Fibroblast of the aortic adventitia (primary cell): ENCODE measurements at regions not wholly inside any gene's neighbourhood (a gene's known extent, or its start where the extent isn't known, plus 50 kb on each side); places are given as distances from the start of the nearest gene placed in this dataset.
A peak's percentile ranks its signal among the peaks of the same experiment; 100 is the strongest.
"Not testable (repeated sequence)": the region's sequence is repeated elsewhere in the genome, so short reads cannot be mapped to it uniquely, and the experiment has no call there.

Source experiments
- DNase-seq: peaks from one replicate; pipeline ENCODE4 v3.0.0-alpha.2; 2010; ENCODE audit warnings: low read depth
- H3K4me3 ChIP-seq: 2 replicates; pipeline ENCODE4 v1.5.1; 2011; ENCODE audit warnings: low read depth, mild to moderate bottlenecking, control low read depth, low read length, moderate library complexity
- CTCF ChIP-seq: IDR thresholded peaks from 2 replicates; pipeline ENCODE4 v1.5.1; 2011; ENCODE audit warnings: mild to moderate bottlenecking, low read length, control low read depth, inconsistent platforms; ENCODE audit not compliant: insufficient read depth

- no peak for DNase-seq
- no peak for TF ChIP-seq CTCF
- H3K4me3 ChIP-seq, result no peak overlapping the region
Observed at GRCh38 chr5:54868511-54869483, 116.6 kb downstream of the ESM1 start.

GRCh38 chr5:54867310-54867944 lies 118.0 kb downstream of the ESM1 start:
- H3K4me3 ChIP-seq, result peak overlapping the region; percentile 36
- TF ChIP-seq CTCF, result peak; percentile 55
- peak; percentile 85 for DNase-seq

GRCh38 chr5:54864911-54865515 lies 120.4 kb downstream of the ESM1 start:
- DNase-seq, H3K4me3 ChIP-seq: not testable (repeated sequence)

- H3K4me3 ChIP-seq, result no peak overlapping the region
- DNase-seq, result no peak
- TF ChIP-seq CTCF, result no peak
Observed at GRCh38 chr5:54862036-54862435, 123.4 kb downstream of the ESM1 start.

- H3K4me3 ChIP-seq, result no peak overlapping the region
- TF ChIP-seq CTCF, result no peak
- peak; percentile 40 for DNase-seq
Observed at GRCh38 chr5:54861212-54861894, 124.0 kb downstream of the ESM1 start.

- no peak for TF ChIP-seq CTCF
- DNase-seq, result no peak
- H3K4me3 ChIP-seq, result no peak overlapping the region
Observed at GRCh38 chr5:54860321-54860720, 125.1 kb downstream of the ESM1 start.
